SK-N-SH (cell line): ENCODE measurements at regions not wholly inside any gene's neighbourhood (a gene's known extent, or its start where the extent isn't known, plus 50 kb on each side); places are given as distances from the start of the nearest gene placed in this dataset.

ENCODE experiments used
- CTCF ChIA-PET: fragments of 300-600, 350-600 bp; formaldehyde crosslinking; extraction: SDS; loops from one replicate; lab custom pipeline; 2021; lab: Yijun Ruan, JAX
- POLR2A ChIA-PET: fragments of 350-600 bp; sonication (Branson Sonifier 250); formaldehyde crosslinking; extraction: SDS; loops from one replicate; lab custom pipeline; 2020; ENCODE audit warnings: antibody characterized with exemption, inconsistent platforms; lab: Yijun Ruan, JAX
- DNase-seq: peaks from one replicate; pipeline ENCODE4 v3.0.0; 2012
- H2AFZ ChIP-seq: fragments of 200-600 bp; sonication (generic); 2 replicates; pipeline ENCODE4 v1.8.1; 2016; ENCODE audit warnings: antibody characterized with exemption, mild to moderate bottlenecking, low read depth
- H3F3A ChIP-seq: fragments of 200-600 bp; sonication (generic); replicated peaks from 2 replicates; pipeline ENCODE3; 2016; ENCODE audit warnings: antibody characterized with exemption, mild to moderate bottlenecking; ENCODE audit not compliant: insufficient read depth
- H3K27ac ChIP-seq, 2 experiments: fragments of 200-500 bp in 1 of 2; fragments of 200-600 bp in 1 of 2; sonication (Bioruptor generic) in 1 of 2; sonication (generic), shearing (Covaris generic) in 1 of 2; 2 replicates each; pipeline versions ENCODE4 v1.5.1 to v1.6.1; 2014 to 2016; ENCODE audit warnings: low read depth in 2 of 2, inconsistent platforms in 1 of 2, low read length in 1 of 2, mild to moderate bottlenecking in 1 of 2, mixed read lengths in 1 of 2
- H3K27me3 ChIP-seq: fragments of 200-600 bp; sonication (generic), shearing (Covaris generic); 2 replicates; pipeline ENCODE4 v1.6.1; 2016; ENCODE audit warnings: mixed run types; ENCODE audit not compliant: insufficient read depth
- H3K36me3 ChIP-seq, 2 experiments: fragments of 200-500 bp in 1 of 2; fragments of 200-600 bp in 1 of 2; sonication (Bioruptor generic) in 1 of 2; sonication (generic) in 1 of 2; replicated peaks in 1 of 2; 2 replicates each; pipeline versions ENCODE3 to v1.5.1; 2014 to 2016; ENCODE audit warnings: low read length in 1 of 2, mild to moderate bottlenecking in 1 of 2; ENCODE audit not compliant: insufficient read depth in 2 of 2, control insufficient read depth in 1 of 2
- H3K4me1 ChIP-seq, 2 experiments: fragments of 200-500 bp in 1 of 2; fragments of 200-600 bp in 1 of 2; sonication (Bioruptor generic) in 1 of 2; sonication (generic), shearing (Covaris generic) in 1 of 2; 2 replicates each; pipeline versions ENCODE4 v1.5.1 to v1.6.1; 2014 to 2016; ENCODE audit warnings: low read depth in 1 of 2, low read length in 1 of 2, mixed run types in 1 of 2; ENCODE audit not compliant: insufficient read depth in 2 of 2, control insufficient read depth in 1 of 2
- H3K4me2 ChIP-seq: fragments of 200-600 bp; sonication (generic), shearing (Covaris generic); 2 replicates; pipeline ENCODE4 v1.6.1; 2017; ENCODE audit warnings: mixed run types
- H3K4me3 ChIP-seq, 2 experiments: fragments of 200-500 bp in 1 of 2; fragments of 200-600 bp in 1 of 2; sonication (Bioruptor generic) in 1 of 2; sonication (generic), shearing (Covaris generic) in 1 of 2; 2 replicates each; pipeline versions ENCODE4 v1.5.1 to v1.8.1; 2014 to 2016; ENCODE audit warnings: low read depth in 2 of 2, inconsistent platforms in 1 of 2, low read length in 1 of 2, mild to moderate bottlenecking in 1 of 2, mixed read lengths in 1 of 2, moderate library complexity in 1 of 2
- H3K79me2 ChIP-seq: fragments of 200-600 bp; sonication (generic); 2 replicates; pipeline ENCODE4 v1.8.1; 2017; ENCODE audit warnings: mild to moderate bottlenecking; ENCODE audit not compliant: insufficient read depth
- H3K9ac ChIP-seq: fragments of 200-600 bp; sonication (generic); 2 replicates; pipeline ENCODE4 v1.6.1; 2017; ENCODE audit warnings: mixed run types
- H3K9me2 ChIP-seq: fragments of 200-600 bp; sonication (generic); 2 replicates; pipeline ENCODE4 v1.6.1; 2017; ENCODE audit warnings: mixed run types
- H3K9me3 ChIP-seq: fragments of 200-600 bp; sonication (generic); 2 replicates; pipeline ENCODE4 v1.6.1; 2017; ENCODE audit warnings: mixed run types, mild to moderate bottlenecking, moderate library complexity
- H4K20me1 ChIP-seq: fragments of 200-600 bp; sonication (generic); 2 replicates; pipeline ENCODE4 v1.6.1; 2017; ENCODE audit warnings: mild to moderate bottlenecking, mixed run types; ENCODE audit not compliant: insufficient read depth
- ELF1 ChIP-seq: IDR thresholded peaks from 2 replicates; pipeline ENCODE4 v1.4.0; 2012
- EP300 ChIP-seq, 2 experiments: IDR thresholded peaks; 2 replicates each; pipeline versions ENCODE4 v1.4.0 to v1.6.1; 2012; ENCODE audit warnings: borderline replicate concordance in 1 of 2, low read depth in 1 of 2, low read length in 1 of 2
- FOSL2 ChIP-seq: IDR thresholded peaks from 2 replicates; pipeline ENCODE4 v1.4.0; 2012; ENCODE audit warnings: low read depth, mild to moderate bottlenecking, moderate library complexity, borderline replicate concordance
- FOXJ3 ChIP-seq: sonication (generic); formaldehyde crosslinking; IDR thresholded peaks from 2 replicates; pipeline ENCODE4 v1.5.1; 2020; ENCODE audit warnings: mild to moderate bottlenecking, missing genetic modification reagents
- GABPA ChIP-seq: IDR thresholded peaks from 2 replicates; pipeline ENCODE4 v1.4.0; 2012; ENCODE audit warnings: low read depth, mild to moderate bottlenecking
- JUND ChIP-seq: IDR thresholded peaks from 2 replicates; pipeline ENCODE4 v1.4.0; 2012
- MEF2A ChIP-seq: IDR thresholded peaks from 2 replicates; pipeline ENCODE4 v1.4.0; 2012; ENCODE audit warnings: low read depth, borderline replicate concordance
- MXI1 ChIP-seq: IDR thresholded peaks from 2 replicates; pipeline ENCODE4 v1.6.1; 2012; ENCODE audit warnings: mild to moderate bottlenecking, low read depth, low read length, improper control_type of control experiment
- POLR2AphosphoS5 ChIP-seq: IDR thresholded peaks from 2 replicates; pipeline ENCODE4 v1.6.1; 2012; ENCODE audit warnings: low read depth, low read length
- RFX5 ChIP-seq: IDR thresholded peaks from 2 replicates; pipeline ENCODE4 v1.6.1; 2012; ENCODE audit warnings: mild to moderate bottlenecking, improper control_type of control experiment, low read length
- RXRA ChIP-seq: IDR thresholded peaks from 2 replicates; pipeline ENCODE4 v1.4.0; 2012; ENCODE audit warnings: low read depth, mild to moderate bottlenecking, borderline replicate concordance
- SIN3A ChIP-seq: IDR thresholded peaks from 2 replicates; pipeline ENCODE4 v1.6.1; 2012; ENCODE audit warnings: low read depth, mild to moderate bottlenecking, low read length, moderate library complexity, borderline replicate concordance
- SMC3 ChIP-seq: IDR thresholded peaks from 2 replicates; pipeline ENCODE4 v1.6.1; 2012; ENCODE audit warnings: low read depth, low read length, improper control_type of control experiment
- TEAD4 ChIP-seq: IDR thresholded peaks from 2 replicates; pipeline ENCODE4 v1.4.0; 2012; ENCODE audit warnings: mild to moderate bottlenecking, borderline replicate concordance; ENCODE audit not compliant: insufficient read depth
- YY1 ChIP-seq: IDR thresholded peaks from 2 replicates; pipeline ENCODE4 v1.4.0; 2012; ENCODE audit warnings: low read depth, mild to moderate bottlenecking
- WGBS: methylation state at CpG from one replicate; pipeline ENCODE4 v1.1.6; 2017; ENCODE audit warnings: low lambda C conversion rate; 5-methylcytosine and 5-hydroxymethylcytosine counted together
- TF ChIP-seq, protein P1 (sequence below): IDR thresholded peaks from 2 replicates; pipeline ENCODE4 v1.4.0; 2012; ENCODE audit warnings: low read depth, borderline replicate concordance
- TF ChIP-seq, protein P2 (sequence below): IDR thresholded peaks from 2 replicates; pipeline ENCODE4; 2012
- TF ChIP-seq, protein P3 (sequence below): fragments of 150-350 bp; IDR thresholded peaks from 2 replicates; pipeline ENCODE4 v1.6.1; 2016; ENCODE audit warnings: mild to moderate bottlenecking, low read depth, low read length
- TF ChIP-seq, protein P4 (sequence below): fragments of 150-350 bp; IDR thresholded peaks from 2 replicates; pipeline ENCODE4 v1.6.1; 2017; ENCODE audit warnings: antibody characterized with exemption, low read length, low read depth, borderline replicate concordance

DNA sequence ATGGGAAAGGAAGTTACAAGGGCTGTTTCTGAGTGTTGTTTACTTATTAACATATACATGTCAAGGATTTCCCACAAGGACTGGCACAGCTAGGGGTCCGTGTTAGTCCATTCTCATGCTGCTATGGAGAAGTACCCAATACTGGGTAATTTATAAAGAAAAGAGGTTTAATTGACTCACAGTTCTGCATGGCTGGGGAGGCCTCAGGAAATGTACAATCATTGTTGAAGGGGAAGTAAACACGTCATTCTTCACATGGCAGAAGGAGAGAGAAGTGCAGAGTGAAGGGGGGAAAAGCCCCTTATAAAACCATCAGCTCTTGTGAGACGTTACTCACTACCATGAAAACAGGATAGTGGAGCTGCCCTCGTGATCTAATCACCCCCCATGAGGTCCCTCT, 128.9 kb upstream of the CELF4 start:
- Histone ChIP-seq H2AFZ (no peak overlapping the region), H3K4me1 (no peaks in the 10 kb centered on the region), H3K4me2 (no peak overlapping the region), H3K9me3 (no peaks in the 10 kb centered on the region), H3K4me3 (no peak overlapping the region), H3K27me3 (no peaks in the 10 kb centered on the region), H3K9me2 (no peaks in the 10 kb centered on the region), H4K20me1 (no peaks in the 10 kb centered on the region), H3K9ac (no peak overlapping the region), H3K36me3 (no peaks in the 10 kb centered on the region), H3K79me2 (no peaks in the 10 kb centered on the region), H3K27ac (no peak overlapping the region), H3F3A (no peaks in the 10 kb centered on the region)
- POLR2A ChIA-PET, result no interaction called here
- DNase-seq, result no peak
- 0% methylated on average over 4 of the region's 4 CpGs for WGBS
- CTCF ChIA-PET, result no interaction called here
- TF ChIP-seq MXI1 (no peak), RXRA (no peak), POLR2AphosphoS5 (no peak), JUND (no peak), MEF2A (no peak), RFX5 (no peak), GABPA (no peak), SMC3 (no peak), EP300 (IDR thresholded peaks at IDR 0.05; ENCODE audit: borderline replicate concordance in 1 of 2, low read depth in 1 of 2, low read length in 1 of 2) (no peak), YY1 (no peak)
- TF ChIP-seq, protein P1, sequence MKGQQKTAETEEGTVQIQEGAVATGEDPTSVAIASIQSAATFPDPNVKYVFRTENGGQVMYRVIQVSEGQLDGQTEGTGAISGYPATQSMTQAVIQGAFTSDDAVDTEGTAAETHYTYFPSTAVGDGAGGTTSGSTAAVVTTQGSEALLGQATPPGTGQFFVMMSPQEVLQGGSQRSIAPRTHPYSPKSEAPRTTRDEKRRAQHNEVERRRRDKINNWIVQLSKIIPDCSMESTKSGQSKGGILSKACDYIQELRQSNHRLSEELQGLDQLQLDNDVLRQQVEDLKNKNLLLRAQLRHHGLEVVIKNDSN, result no peak
- TF ChIP-seq, protein P2, sequence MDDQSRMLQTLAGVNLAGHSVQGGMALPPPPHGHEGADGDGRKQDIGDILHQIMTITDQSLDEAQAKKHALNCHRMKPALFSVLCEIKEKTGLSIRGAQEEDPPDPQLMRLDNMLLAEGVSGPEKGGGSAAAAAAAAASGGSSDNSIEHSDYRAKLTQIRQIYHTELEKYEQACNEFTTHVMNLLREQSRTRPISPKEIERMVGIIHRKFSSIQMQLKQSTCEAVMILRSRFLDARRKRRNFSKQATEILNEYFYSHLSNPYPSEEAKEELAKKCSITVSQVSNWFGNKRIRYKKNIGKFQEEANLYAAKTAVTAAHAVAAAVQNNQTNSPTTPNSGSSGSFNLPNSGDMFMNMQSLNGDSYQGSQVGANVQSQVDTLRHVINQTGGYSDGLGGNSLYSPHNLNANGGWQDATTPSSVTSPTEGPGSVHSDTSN, result no peak
- TF ChIP-seq, protein P3, sequence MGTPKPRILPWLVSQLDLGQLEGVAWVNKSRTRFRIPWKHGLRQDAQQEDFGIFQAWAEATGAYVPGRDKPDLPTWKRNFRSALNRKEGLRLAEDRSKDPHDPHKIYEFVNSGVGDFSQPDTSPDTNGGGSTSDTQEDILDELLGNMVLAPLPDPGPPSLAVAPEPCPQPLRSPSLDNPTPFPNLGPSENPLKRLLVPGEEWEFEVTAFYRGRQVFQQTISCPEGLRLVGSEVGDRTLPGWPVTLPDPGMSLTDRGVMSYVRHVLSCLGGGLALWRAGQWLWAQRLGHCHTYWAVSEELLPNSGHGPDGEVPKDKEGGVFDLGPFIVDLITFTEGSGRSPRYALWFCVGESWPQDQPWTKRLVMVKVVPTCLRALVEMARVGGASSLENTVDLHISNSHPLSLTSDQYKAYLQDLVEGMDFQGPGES, result no peak
- TF ChIP-seq, protein P4, sequence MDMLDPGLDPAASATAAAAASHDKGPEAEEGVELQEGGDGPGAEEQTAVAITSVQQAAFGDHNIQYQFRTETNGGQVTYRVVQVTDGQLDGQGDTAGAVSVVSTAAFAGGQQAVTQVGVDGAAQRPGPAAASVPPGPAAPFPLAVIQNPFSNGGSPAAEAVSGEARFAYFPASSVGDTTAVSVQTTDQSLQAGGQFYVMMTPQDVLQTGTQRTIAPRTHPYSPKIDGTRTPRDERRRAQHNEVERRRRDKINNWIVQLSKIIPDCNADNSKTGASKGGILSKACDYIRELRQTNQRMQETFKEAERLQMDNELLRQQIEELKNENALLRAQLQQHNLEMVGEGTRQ, result no peak

DNA sequence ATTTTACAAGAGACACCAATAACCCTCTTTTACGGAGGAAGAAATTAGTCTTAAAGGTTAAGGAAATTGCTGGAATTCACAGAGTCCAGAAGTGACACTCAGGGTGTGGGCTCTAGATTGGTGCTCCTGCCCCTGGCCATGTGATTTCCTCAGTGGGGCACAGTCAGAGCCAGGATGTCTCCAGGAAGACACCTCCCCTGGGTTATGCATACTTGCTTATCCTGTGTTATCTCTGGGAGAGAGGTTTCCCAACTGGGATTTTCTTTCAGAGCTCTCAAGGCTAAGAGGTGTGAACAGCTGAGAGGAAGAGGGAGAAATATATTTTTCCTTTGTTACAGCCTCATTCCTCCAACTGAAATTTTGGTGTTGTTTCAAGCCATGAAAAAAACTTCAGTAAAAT, 125.6 kb upstream of the CELF4 start:
- Histone ChIP-seq H3K36me3 (no peaks in the 10 kb centered on the region), H4K20me1 (no peaks in the 10 kb centered on the region), H3K9ac (no peak overlapping the region), H3K4me3 (no peak overlapping the region), H3K9me2 (no peaks in the 10 kb centered on the region), H3K27me3 (no peaks in the 10 kb centered on the region), H2AFZ (no peak overlapping the region), H3K27ac (no peak overlapping the region), H3K79me2 (no peaks in the 10 kb centered on the region), H3K4me2 (no peak overlapping the region), H3F3A (no peaks in the 10 kb centered on the region), H3K9me3 (no peaks in the 10 kb centered on the region), H3K4me1 (no peaks in the 10 kb centered on the region)
- WGBS, result 26% methylated on average over 1 of the region's 1 CpG
- TF ChIP-seq TEAD4 (no peak), ELF1 (no peak), FOXJ3 (CRISPR knock-in tag) (no peak), SIN3A (no peak), GABPA (no peak), FOSL2 (no peak), YY1 (no peak), MEF2A (no peak)
- POLR2A ChIA-PET, result no interaction called here
- CTCF ChIA-PET, result no interaction called here
- DNase-seq, result no peak
